Endothelial cell (in vitro differentiated cells): ENCODE measurements at regions not wholly inside any gene's neighbourhood (a gene's known extent, or its start where the extent isn't known, plus 50 kb on each side); places are given as distances from the start of the nearest gene placed in this dataset.

Experiments used
- DNase-seq: peaks from one replicate; pipeline ENCODE4 v3.0.0; 2021; ENCODE audit warnings: low spot score
- H3K27ac Mint-ChIP-seq: one replicate; pipeline ENCODE4 v1.8.0; 2021; ENCODE audit warnings: mixed read lengths, inconsistent platforms; ENCODE audit not compliant: unreplicated experiment
- H3K27me3 Mint-ChIP-seq: one replicate; pipeline ENCODE4 v1.8.0; 2021; ENCODE audit warnings: mild to moderate bottlenecking, moderate library complexity, mixed read lengths, inconsistent platforms; ENCODE audit not compliant: unreplicated experiment
- H3K36me3 Mint-ChIP-seq: one replicate; pipeline ENCODE4 v1.8.0; 2021; ENCODE audit warnings: mild to moderate bottlenecking, low read depth, mixed read lengths, inconsistent platforms; ENCODE audit not compliant: unreplicated experiment
- H3K4me1 Mint-ChIP-seq: one replicate; pipeline ENCODE4 v1.8.0; 2021; ENCODE audit warnings: mild to moderate bottlenecking, mixed read lengths, inconsistent platforms; ENCODE audit not compliant: unreplicated experiment
- H3K4me3 Mint-ChIP-seq: one replicate; pipeline ENCODE4 v1.8.0; 2021; ENCODE audit warnings: mild to moderate bottlenecking, mixed read lengths, inconsistent platforms; ENCODE audit not compliant: unreplicated experiment
- H3K9me3 Mint-ChIP-seq: one replicate; pipeline ENCODE4 v1.8.0; 2021; ENCODE audit warnings: mixed read lengths, inconsistent platforms; ENCODE audit not compliant: unreplicated experiment
- CTCF ChIP-seq: fragments of 200-600 bp; sonication (generic); IDR thresholded peaks from one replicate; pipeline ENCODE4 v1.5.0; 2021; ENCODE audit warnings: antibody characterized with exemption; ENCODE audit not compliant: unreplicated experiment

GRCh38 chr14:29102996-29103395 lies 336.4 kb downstream of the FOXG1 start:
- TF ChIP-seq CTCF: no peak
- Mint-ChIP-seq H3K27me3 (no peaks in the 10 kb centered on the region), H3K27ac (no peak overlapping the region), H3K4me3 (no peak overlapping the region), H3K4me1 (peaks cover 2% of the 10 kb centered on the region), H3K36me3 (no peaks in the 10 kb centered on the region), H3K9me3 (no peaks in the 10 kb centered on the region)
- DNase-seq: no peak

- no peak for TF ChIP-seq CTCF
- no peak overlapping the region for H3K27ac Mint-ChIP-seq
- H3K27me3 Mint-ChIP-seq: no peaks in the 10 kb centered on the region
- H3K4me3 Mint-ChIP-seq: no peak overlapping the region
- H3K4me1 Mint-ChIP-seq: peaks cover 2% of the 10 kb centered on the region
- H3K9me3 Mint-ChIP-seq: no peaks in the 10 kb centered on the region
- no peak for DNase-seq
- no peaks in the 10 kb centered on the region for H3K36me3 Mint-ChIP-seq
Observed at GRCh38 chr14:29108908-29109307, 342.3 kb downstream of the FOXG1 start.

- no peaks in the 10 kb centered on the region for H3K9me3 Mint-ChIP-seq
- H3K27ac Mint-ChIP-seq: no peak overlapping the region
- H3K27me3 Mint-ChIP-seq: no peaks in the 10 kb centered on the region
- peaks cover 2% of the 10 kb centered on the region for H3K4me1 Mint-ChIP-seq
- DNase-seq: no peak
- no peak overlapping the region for H3K4me3 Mint-ChIP-seq
- H3K36me3 Mint-ChIP-seq: no peaks in the 10 kb centered on the region
- no peak for TF ChIP-seq CTCF
Observed at GRCh38 chr14:29109589-29109988, 343.0 kb downstream of the FOXG1 start.

GRCh38 chr14:29111554-29111953 lies 345.0 kb downstream of the FOXG1 start:
- no peak for DNase-seq

GRCh38 chr14:29123017-29123416 lies 356.4 kb downstream of the FOXG1 start:
- no peak for TF ChIP-seq CTCF
- Mint-ChIP-seq H3K27me3 (no peaks in the 10 kb centered on the region), H3K4me1 (no peaks in the 10 kb centered on the region), H3K4me3 (no peak overlapping the region), H3K9me3 (no peaks in the 10 kb centered on the region), H3K27ac (no peak overlapping the region), H3K36me3 (no peaks in the 10 kb centered on the region)
- no peak for DNase-seq

More at GRCh38 chr14:29111554-29111953, 345.0 kb downstream of the FOXG1 start:
- Mint-ChIP-seq H3K36me3 (no peaks in the 10 kb centered on the region), H3K9me3 (no peaks in the 10 kb centered on the region), H3K4me3 (no peak overlapping the region), H3K27ac (no peak overlapping the region), H3K27me3 (no peaks in the 10 kb centered on the region), H3K4me1 (no peaks in the 10 kb centered on the region)
- no peak for TF ChIP-seq CTCF
